GM04503 (cell line): ENCODE measurements at regions not wholly inside any gene's neighbourhood (a gene's known extent, or its start where the extent isn't known, plus 50 kb on each side); places are given as distances from the start of the nearest gene placed in this dataset.
"Not testable (repeated sequence)": the region's sequence is repeated elsewhere in the genome, so short reads cannot be mapped to it uniquely, and the experiment has no call there.

Source experiments
- DNase-seq: peaks from one replicate; pipeline ENCODE4 v3.0.0-alpha.2; 2012; ENCODE audit warnings: low read depth

- no peak for DNase-seq
Measured at GRCh38 chr19:29154163-29154562, 58.8 kb downstream of the UQCRFS1 start.

GRCh38 chr19:29145756-29146155 lies 67.2 kb downstream of the UQCRFS1 start:
- no peak for DNase-seq

GRCh38 chr19:29143183-29143582 lies 69.8 kb downstream of the UQCRFS1 start:
- DNase-seq, result no peak

- no peak for DNase-seq
Measured at GRCh38 chr19:29139227-29139626, 73.7 kb downstream of the UQCRFS1 start.

- not testable (repeated sequence) for DNase-seq
Measured at GRCh38 chr19:29138206-29138605, 74.7 kb downstream of the UQCRFS1 start.

- no peak for DNase-seq
Measured at GRCh38 chr19:29131456-29131855, 81.5 kb downstream of the UQCRFS1 start.

- no peak for DNase-seq
Measured at GRCh38 chr19:29129148-29129547, 83.8 kb downstream of the UQCRFS1 start.

GRCh38 chr19:29128203-29128602 lies 84.7 kb downstream of the UQCRFS1 start:
- DNase-seq, result no peak

GRCh38 chr19:29122185-29122584 lies 90.8 kb downstream of the UQCRFS1 start:
- DNase-seq, result no peak

- no peak for DNase-seq
Measured at GRCh38 chr19:29121684-29122083, 91.3 kb downstream of the UQCRFS1 start.

- no peak for DNase-seq
Measured at GRCh38 chr19:29120466-29120865, 92.5 kb downstream of the UQCRFS1 start.

GRCh38 chr19:29119590-29119989 lies 93.4 kb downstream of the UQCRFS1 start:
- no peak for DNase-seq

GRCh38 chr19:29118389-29118788 lies 94.6 kb downstream of the UQCRFS1 start:
- DNase-seq, result no peak

- DNase-seq, result no peak
Measured at GRCh38 chr19:29117926-29118325, 95.0 kb downstream of the UQCRFS1 start.

- no peak for DNase-seq
Measured at GRCh38 chr19:29115181-29115580, 97.8 kb downstream of the UQCRFS1 start.

- DNase-seq, result no peak
Measured at GRCh38 chr19:29113838-29114237, 99.1 kb downstream of the UQCRFS1 start.

- no peak for DNase-seq
Measured at GRCh38 chr19:29111576-29111975, 101.4 kb downstream of the UQCRFS1 start.

GRCh38 chr19:29107831-29108230 lies 105.1 kb downstream of the UQCRFS1 start:
- no peak for DNase-seq

GRCh38 chr19:29106346-29106885 lies 106.5 kb downstream of the UQCRFS1 start:
- DNase-seq, result no peak

- no peak for DNase-seq
Measured at GRCh38 chr19:29105629-29106292, 107.2 kb downstream of the UQCRFS1 start.

- DNase-seq, result no peak
Measured at GRCh38 chr19:29104605-29105241, 108.2 kb downstream of the UQCRFS1 start.

GRCh38 chr19:29098863-29099481 lies 114.0 kb downstream of the UQCRFS1 start:
- peak; percentile 49 for DNase-seq

GRCh38 chr19:29098091-29098490 lies 114.9 kb downstream of the UQCRFS1 start:
- no peak for DNase-seq
